ENCODE measurements at regions not wholly inside any gene's neighbourhood (a gene's known extent, or its start where the extent isn't known, plus 50 kb on each side); places are given as distances from the start of the nearest gene placed in this dataset.

DNA sequence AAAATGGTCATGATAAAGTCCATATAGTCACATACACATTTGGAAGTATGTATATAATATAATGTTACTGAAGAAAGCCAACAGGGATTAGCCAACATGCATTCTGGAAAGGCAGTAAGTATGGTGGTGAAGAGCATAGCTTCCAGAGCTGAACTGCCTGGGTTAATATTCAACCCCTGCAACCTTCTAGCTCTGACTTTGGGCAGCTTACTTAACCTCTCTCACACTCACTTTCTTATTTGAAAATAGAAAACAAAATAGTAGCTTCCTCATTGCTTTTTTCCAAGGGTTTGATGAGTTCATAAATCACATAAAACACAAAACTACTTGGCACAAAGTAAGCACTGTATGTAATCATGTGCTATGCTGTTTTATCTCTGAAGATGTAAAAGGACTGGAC, 216.4 kb downstream of the CHIC2 start:
- Histone ChIP-seq H4K20me1 (ENCODE audit: insufficient read depth) (no peaks in the 10 kb centered on the region), H3K9ac (no peak overlapping the region), H3K4me3 (ENCODE audit: low read depth in 2 of 2, low read length in 1 of 2) (no peak overlapping the region), H3K4me2 (no peak overlapping the region), H3K79me2 (ENCODE audit: insufficient read depth) (no peaks in the 10 kb centered on the region), H3K4me1 (ENCODE audit: control insufficient read depth in 1 of 2, insufficient read depth in 2 of 2, low read depth in 1 of 2, low read length in 1 of 2) (no peaks in the 10 kb centered on the region), H2AFZ (ENCODE audit: low read depth) (no peak overlapping the region), H3K9me2 (no peaks in the 10 kb centered on the region), H3K27ac (ENCODE audit: low read depth in 2 of 2, low read length in 1 of 2) (no peak overlapping the region), H3F3A (replicated peaks; ENCODE audit: insufficient read depth) (no peaks in the 10 kb centered on the region), H3K9me3 (no peaks in the 10 kb centered on the region), H3K27me3 (ENCODE audit: insufficient read depth) (no peaks in the 10 kb centered on the region), H3K36me3 (replicated peaks in 1 of 2; ENCODE audit: control insufficient read depth in 1 of 2, insufficient read depth in 2 of 2, low read length in 1 of 2) (no peaks in the 10 kb centered on the region)
- no peak for DNase-seq
- ChIA-PET CTCF (no interaction called here), POLR2A (no interaction called here)
- TF ChIP-seq TAF1 (IDR thresholded peaks at IDR 0.05; ENCODE audit: borderline replicate concordance, low read depth, low read length) = no peak
- TF ChIP-seq GABPA (IDR thresholded peaks at IDR 0.05; ENCODE audit: low read depth) = no peak
- TF ChIP-seq, protein P1, sequence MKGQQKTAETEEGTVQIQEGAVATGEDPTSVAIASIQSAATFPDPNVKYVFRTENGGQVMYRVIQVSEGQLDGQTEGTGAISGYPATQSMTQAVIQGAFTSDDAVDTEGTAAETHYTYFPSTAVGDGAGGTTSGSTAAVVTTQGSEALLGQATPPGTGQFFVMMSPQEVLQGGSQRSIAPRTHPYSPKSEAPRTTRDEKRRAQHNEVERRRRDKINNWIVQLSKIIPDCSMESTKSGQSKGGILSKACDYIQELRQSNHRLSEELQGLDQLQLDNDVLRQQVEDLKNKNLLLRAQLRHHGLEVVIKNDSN (IDR thresholded peaks at IDR 0.05; ENCODE audit: borderline replicate concordance, low read depth) = no peak
- no peak for TF ChIP-seq FOSL2 (IDR thresholded peaks at IDR 0.05; ENCODE audit: borderline replicate concordance, low read depth)
- TF ChIP-seq, protein P2, sequence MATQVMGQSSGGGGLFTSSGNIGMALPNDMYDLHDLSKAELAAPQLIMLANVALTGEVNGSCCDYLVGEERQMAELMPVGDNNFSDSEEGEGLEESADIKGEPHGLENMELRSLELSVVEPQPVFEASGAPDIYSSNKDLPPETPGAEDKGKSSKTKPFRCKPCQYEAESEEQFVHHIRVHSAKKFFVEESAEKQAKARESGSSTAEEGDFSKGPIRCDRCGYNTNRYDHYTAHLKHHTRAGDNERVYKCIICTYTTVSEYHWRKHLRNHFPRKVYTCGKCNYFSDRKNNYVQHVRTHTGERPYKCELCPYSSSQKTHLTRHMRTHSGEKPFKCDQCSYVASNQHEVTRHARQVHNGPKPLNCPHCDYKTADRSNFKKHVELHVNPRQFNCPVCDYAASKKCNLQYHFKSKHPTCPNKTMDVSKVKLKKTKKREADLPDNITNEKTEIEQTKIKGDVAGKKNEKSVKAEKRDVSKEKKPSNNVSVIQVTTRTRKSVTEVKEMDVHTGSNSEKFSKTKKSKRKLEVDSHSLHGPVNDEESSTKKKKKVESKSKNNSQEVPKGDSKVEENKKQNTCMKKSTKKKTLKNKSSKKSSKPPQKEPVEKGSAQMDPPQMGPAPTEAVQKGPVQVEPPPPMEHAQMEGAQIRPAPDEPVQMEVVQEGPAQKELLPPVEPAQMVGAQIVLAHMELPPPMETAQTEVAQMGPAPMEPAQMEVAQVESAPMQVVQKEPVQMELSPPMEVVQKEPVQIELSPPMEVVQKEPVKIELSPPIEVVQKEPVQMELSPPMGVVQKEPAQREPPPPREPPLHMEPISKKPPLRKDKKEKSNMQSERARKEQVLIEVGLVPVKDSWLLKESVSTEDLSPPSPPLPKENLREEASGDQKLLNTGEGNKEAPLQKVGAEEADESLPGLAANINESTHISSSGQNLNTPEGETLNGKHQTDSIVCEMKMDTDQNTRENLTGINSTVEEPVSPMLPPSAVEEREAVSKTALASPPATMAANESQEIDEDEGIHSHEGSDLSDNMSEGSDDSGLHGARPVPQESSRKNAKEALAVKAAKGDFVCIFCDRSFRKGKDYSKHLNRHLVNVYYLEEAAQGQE (IDR thresholded peaks at IDR 0.05; ENCODE audit: low read depth, low read length) = no peak
- no peak for TF ChIP-seq SIN3A (IDR thresholded peaks at IDR 0.05; ENCODE audit: borderline replicate concordance, low read depth, low read length)
- TF ChIP-seq MXI1 (IDR thresholded peaks at IDR 0.05; ENCODE audit: low read depth, low read length) = no peak
- TF ChIP-seq, protein P3, sequence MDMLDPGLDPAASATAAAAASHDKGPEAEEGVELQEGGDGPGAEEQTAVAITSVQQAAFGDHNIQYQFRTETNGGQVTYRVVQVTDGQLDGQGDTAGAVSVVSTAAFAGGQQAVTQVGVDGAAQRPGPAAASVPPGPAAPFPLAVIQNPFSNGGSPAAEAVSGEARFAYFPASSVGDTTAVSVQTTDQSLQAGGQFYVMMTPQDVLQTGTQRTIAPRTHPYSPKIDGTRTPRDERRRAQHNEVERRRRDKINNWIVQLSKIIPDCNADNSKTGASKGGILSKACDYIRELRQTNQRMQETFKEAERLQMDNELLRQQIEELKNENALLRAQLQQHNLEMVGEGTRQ (IDR thresholded peaks at IDR 0.05; ENCODE audit: borderline replicate concordance, low read depth, low read length) = no peak
- no peak for TF ChIP-seq RFX5 (IDR thresholded peaks at IDR 0.05; ENCODE audit: low read length)

DNA sequence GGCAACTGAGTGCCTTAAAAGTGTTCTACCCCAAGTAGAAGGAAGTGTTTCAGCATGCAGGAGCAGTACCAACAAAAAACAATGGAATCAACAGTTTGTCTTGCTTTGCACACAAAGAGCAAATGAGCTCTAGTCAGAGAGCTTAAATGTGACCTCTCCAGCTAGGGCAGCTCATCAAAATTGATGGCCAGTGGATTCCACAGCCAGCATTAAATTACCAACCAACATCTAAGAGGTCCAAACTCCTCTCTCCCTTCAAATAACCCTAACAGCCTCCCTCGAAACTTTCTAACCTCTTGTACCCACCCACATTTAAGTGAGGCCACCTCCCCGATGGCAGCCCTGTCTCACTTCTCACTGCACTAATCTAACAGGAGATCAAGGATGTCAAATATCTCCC, 219.9 kb downstream of the CHIC2 start:
- Histone ChIP-seq H3K9me2 (no peaks in the 10 kb centered on the region), H3K4me1 (ENCODE audit: control insufficient read depth in 1 of 2, insufficient read depth in 2 of 2, low read depth in 1 of 2, low read length in 1 of 2) (no peaks in the 10 kb centered on the region), H3K27me3 (ENCODE audit: insufficient read depth) (no peaks in the 10 kb centered on the region), H3K4me2 (no peak overlapping the region), H3K79me2 (ENCODE audit: insufficient read depth) (no peaks in the 10 kb centered on the region), H3K4me3 (ENCODE audit: low read depth in 2 of 2, low read length in 1 of 2) (no peak overlapping the region), H3K9me3 (no peaks in the 10 kb centered on the region), H3F3A (replicated peaks; ENCODE audit: insufficient read depth) (no peaks in the 10 kb centered on the region), H4K20me1 (ENCODE audit: insufficient read depth) (no peaks in the 10 kb centered on the region), H3K9ac (no peak overlapping the region), H2AFZ (ENCODE audit: low read depth) (no peak overlapping the region), H3K27ac (ENCODE audit: low read depth in 2 of 2, low read length in 1 of 2) (no peak overlapping the region), H3K36me3 (replicated peaks in 1 of 2; ENCODE audit: control insufficient read depth in 1 of 2, insufficient read depth in 2 of 2, low read length in 1 of 2) (no peaks in the 10 kb centered on the region)
- ChIA-PET CTCF (no interaction called here), POLR2A (no interaction called here)
- DNase-seq = no peak
- 83% methylated on average over 2 of the region's 2 CpGs for WGBS (ENCODE audit: low lambda C conversion rate)
- TF ChIP-seq TEAD4 (IDR thresholded peaks at IDR 0.05; ENCODE audit: borderline replicate concordance, insufficient read depth) (no peak), YY1 (IDR thresholded peaks at IDR 0.05; ENCODE audit: low read depth) (no peak), RAD21 (IDR thresholded peaks at IDR 0.05; ENCODE audit: low read length) (no peak), EP300 (IDR thresholded peaks at IDR 0.05; ENCODE audit: borderline replicate concordance in 1 of 2, low read depth in 1 of 2, low read length in 1 of 2) (no peak)
- TF ChIP-seq, protein P4, sequence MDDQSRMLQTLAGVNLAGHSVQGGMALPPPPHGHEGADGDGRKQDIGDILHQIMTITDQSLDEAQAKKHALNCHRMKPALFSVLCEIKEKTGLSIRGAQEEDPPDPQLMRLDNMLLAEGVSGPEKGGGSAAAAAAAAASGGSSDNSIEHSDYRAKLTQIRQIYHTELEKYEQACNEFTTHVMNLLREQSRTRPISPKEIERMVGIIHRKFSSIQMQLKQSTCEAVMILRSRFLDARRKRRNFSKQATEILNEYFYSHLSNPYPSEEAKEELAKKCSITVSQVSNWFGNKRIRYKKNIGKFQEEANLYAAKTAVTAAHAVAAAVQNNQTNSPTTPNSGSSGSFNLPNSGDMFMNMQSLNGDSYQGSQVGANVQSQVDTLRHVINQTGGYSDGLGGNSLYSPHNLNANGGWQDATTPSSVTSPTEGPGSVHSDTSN (IDR thresholded peaks at IDR 0.05) = no peak
- TF ChIP-seq, protein P3 (IDR thresholded peaks at IDR 0.05; ENCODE audit: borderline replicate concordance, low read depth, low read length) = no peak
